HCT116 (cell line): ENCODE measurements at regions not wholly inside any gene's neighbourhood (a gene's known extent, or its start where the extent isn't known, plus 50 kb on each side); places are given as distances from the start of the nearest gene placed in this dataset.

Experiments
- ATAC-seq: fragments of 200-7000 bp; cut with Tn5 transposase; 2 replicates; pipeline ENCODE4 v1.9.1; 2020; ENCODE audit warnings: mild to moderate bottlenecking, moderate library complexity
- BruUV-seq: library from RNA; stranded (reverse); fragments of 400-500 nt; replicated peaks from 2 replicates; lab custom pipeline; 2021; lab: Mats Ljungman, UMichigan
- CTCF ChIA-PET: fragments of 300-600 bp; sonication (Branson Sonifier 250); formaldehyde crosslinking; loops from one replicate; lab custom pipeline; 2021; ENCODE audit warnings: antibody characterized with exemption; lab: Charles Lee
- POLR2A ChIA-PET: fragments of 300-600, 350-600 bp; sonication (Branson Sonifier 250); formaldehyde crosslinking; loops from one replicate; lab custom pipeline; 2021; ENCODE audit warnings: antibody characterized with exemption; lab: Charles Lee
- RAD21 ChIA-PET, 2 experiments: fragments of 300-600 bp; sonication (Branson Sonifier 250); formaldehyde crosslinking; loops; one replicate each; lab custom pipeline; 2023; ENCODE audit warnings: low total read pairs in 2 of 2; ENCODE audit not compliant: uncharacterized antibody in 2 of 2, unreplicated experiment in 2 of 2, low non-redundant PET in 1 of 2; lab: Charles Lee
- DNase-seq: peaks from one replicate; pipeline ENCODE4 v3.0.0-alpha.2; 2010; ENCODE audit warnings: low read depth, low spot score
- H2AFZ ChIP-seq: fragments of 200-600 bp; shearing (Covaris generic), sonication (generic); 2 replicates; pipeline ENCODE4 v1.6.1; 2017; ENCODE audit warnings: low read depth, mixed run types, mixed read lengths, antibody characterized with exemption, low read length; ENCODE audit not compliant: poor library complexity, severe bottlenecking
- H3K27ac ChIP-seq: 2 replicates; pipeline ENCODE4 v1.5.1; 2012; ENCODE audit warnings: low read depth, low read length
- H3K27me3 ChIP-seq: fragments of 200-600 bp; sonication (generic); 2 replicates; pipeline ENCODE4 v1.6.1; 2016; ENCODE audit warnings: mixed run types, low read length, mixed read lengths; ENCODE audit not compliant: insufficient read depth
- H3K36me3 ChIP-seq, 2 experiments: fragments of 200-500 bp in 1 of 2; fragments of 200-600 bp in 1 of 2; sonication (Bioruptor generic) in 1 of 2; sonication (generic) in 1 of 2; 2 replicates each; pipeline versions ENCODE4 v1.5.1 to v1.6.1; 2014 to 2016; ENCODE audit warnings: low read length in 2 of 2, inconsistent platforms in 1 of 2, mixed read lengths in 1 of 2, mixed run types in 1 of 2; ENCODE audit not compliant: insufficient read depth in 2 of 2, control insufficient read depth in 1 of 2
- H3K4me1 ChIP-seq, 2 experiments: fragments of 200-600 bp in 1 of 2; sonication (generic) in 1 of 2; 2 replicates each; pipeline versions ENCODE4 v1.5.1 to v1.6.1; 2012 to 2017; ENCODE audit warnings: low read length in 2 of 2, inconsistent platforms in 1 of 2, mild to moderate bottlenecking in 1 of 2, mixed read lengths in 1 of 2, mixed run types in 1 of 2, moderate library complexity in 1 of 2; ENCODE audit not compliant: insufficient read depth in 2 of 2, control insufficient read depth in 1 of 2
- H3K4me2 ChIP-seq: fragments of 200-600 bp; sonication (generic); 2 replicates; pipeline ENCODE4 v1.6.1; 2017; ENCODE audit warnings: mixed run types, low read length, mixed read lengths
- H3K4me3 ChIP-seq, 2 experiments: fragments of 200-600 bp in 1 of 2; sonication (generic) in 1 of 2; replicated peaks in 1 of 2; 2 replicates each; pipeline ENCODE4 v1.5.1; 2011 to 2016; ENCODE audit warnings: low read length in 2 of 2, control low read depth in 1 of 2, low read depth in 1 of 2, mild to moderate bottlenecking in 1 of 2, mixed read lengths in 1 of 2, mixed run types in 1 of 2
- H3K79me2 ChIP-seq: fragments of 200-600 bp; sonication (generic); 2 replicates; pipeline ENCODE4 v1.6.1; 2017; ENCODE audit warnings: mild to moderate bottlenecking, mixed run types, low read length, moderate library complexity, mixed read lengths; ENCODE audit not compliant: insufficient read depth
- H3K9ac ChIP-seq: fragments of 200-600 bp; sonication (generic); 2 replicates; pipeline ENCODE4 v1.6.1; 2016; ENCODE audit warnings: low read length, mixed read lengths
- H3K9me2 ChIP-seq: fragments of 200-600 bp; sonication (generic), shearing (Covaris generic); 2 replicates; pipeline ENCODE4 v1.6.1; 2017; ENCODE audit warnings: mixed run types, mild to moderate bottlenecking, moderate library complexity; ENCODE audit not compliant: insufficient read depth
- H3K9me3 ChIP-seq, 2 experiments: fragments of 200-500 bp in 1 of 2; fragments of 200-600 bp in 1 of 2; sonication (Bioruptor generic) in 1 of 2; sonication (generic) in 1 of 2; 2 replicates each; pipeline ENCODE4 v1.6.1; 2014 to 2017; ENCODE audit warnings: low read length in 2 of 2, mixed read lengths in 2 of 2, inconsistent platforms in 1 of 2, low read depth in 1 of 2, mild to moderate bottlenecking in 1 of 2, mixed run types in 1 of 2, moderate library complexity in 1 of 2; ENCODE audit not compliant: control insufficient read depth in 1 of 2, insufficient read depth in 1 of 2
- H4K20me1 ChIP-seq: fragments of 200-600 bp; sonication (generic), shearing (Covaris generic); 2 replicates; pipeline ENCODE4 v1.6.1; 2017; ENCODE audit warnings: mixed run types, mild to moderate bottlenecking, moderate library complexity; ENCODE audit not compliant: insufficient read depth
- ATF3 ChIP-seq: IDR thresholded peaks from 2 replicates; pipeline ENCODE4 v1.6.1; 2012
- CEBPB ChIP-seq: IDR thresholded peaks from 2 replicates; pipeline ENCODE4 v1.6.1; 2012; ENCODE audit warnings: low read depth
- CTCF ChIP-seq, 3 experiments: fragments of 200-600 bp in 1 of 3; sonication (generic) in 1 of 3; IDR thresholded peaks in 2 of 3; conservative IDR thresholded peaks in 1 of 3; 2 replicates each; pipeline ENCODE4 v1.5.1; 2012 to 2017; ENCODE audit warnings: low read depth in 2 of 3, low read length in 2 of 3, antibody characterized with exemption in 1 of 3, borderline replicate concordance in 1 of 3, control low read depth in 1 of 3, mild to moderate bottlenecking in 1 of 3, mixed read lengths in 1 of 3, mixed run types in 1 of 3, moderate library complexity in 1 of 3; ENCODE audit not compliant: insufficient read depth in 1 of 3
- ELF1 ChIP-seq: IDR thresholded peaks from 2 replicates; pipeline ENCODE4 v1.6.1; 2012; ENCODE audit warnings: low read depth, borderline replicate concordance
- EZH2 ChIP-seq: fragments of 200-600 bp; sonication (generic); IDR thresholded peaks from 2 replicates; pipeline ENCODE4 v1.6.1; 2017; ENCODE audit warnings: antibody characterized with exemption, mixed run types
- EZH2phosphoT487 ChIP-seq: fragments of 200-600 bp; IDR thresholded peaks from 2 replicates; pipeline ENCODE4 v1.6.1; 2018; ENCODE audit warnings: antibody characterized with exemption, borderline replicate concordance
- FOSL1 ChIP-seq: IDR thresholded peaks from 2 replicates; pipeline ENCODE4 v1.6.1; 2012; ENCODE audit warnings: low read depth
- JUND ChIP-seq: IDR thresholded peaks from 2 replicates; pipeline ENCODE4 v1.6.1; 2012
- MAX ChIP-seq: IDR thresholded peaks from 2 replicates; pipeline ENCODE4 v1.6.1; 2012
- POLR2A ChIP-seq: IDR thresholded peaks from 2 replicates; pipeline ENCODE4 v1.7.0; 2011; ENCODE audit warnings: borderline replicate concordance; ENCODE audit not compliant: insufficient read depth, insufficient read length; ENCODE audit errors: extremely low read depth
- RAD21 ChIP-seq: IDR thresholded peaks from 2 replicates; pipeline ENCODE4 v1.6.1; 2012; ENCODE audit warnings: low read depth, mild to moderate bottlenecking
- SP1 ChIP-seq: IDR thresholded peaks from 2 replicates; pipeline ENCODE4 v1.6.1; 2012; ENCODE audit warnings: low read depth
- SRF ChIP-seq: IDR thresholded peaks from 2 replicates; pipeline ENCODE4 v1.6.1; 2012; ENCODE audit warnings: low read depth
- TCF7L2 ChIP-seq: IDR thresholded peaks from 2 replicates; pipeline ENCODE4 v1.7.0; 2011; ENCODE audit warnings: borderline replicate concordance, inconsistent platforms; ENCODE audit not compliant: insufficient read depth, insufficient read length; ENCODE audit errors: extremely low read depth
- YY1 ChIP-seq: IDR thresholded peaks from 2 replicates; pipeline ENCODE4 v1.6.1; 2011; ENCODE audit warnings: low read length, low read depth, moderate library complexity, mild to moderate bottlenecking; ENCODE audit not compliant: insufficient replicate concordance; ENCODE audit errors: extremely low read depth
- ZFX ChIP-seq: fragments of 450-650 bp; IDR thresholded peaks from 2 replicates; pipeline ENCODE4 v1.6.1; 2017
- ZNF274 ChIP-seq: fragments of 200-500 bp; sonication (Bioruptor generic); IDR thresholded peaks from 2 replicates; pipeline ENCODE4 v1.6.1; 2014; ENCODE audit warnings: mild to moderate bottlenecking, low read depth, low read length, inconsistent platforms
- intact Hi-C: fragments of 100-400 bp; cut with micrococcal nuclease; formaldehyde crosslinking; loops from 2 replicates; pipeline ENCODE4 v1.10.0; 2022
- TF ChIP-seq, protein P1 (sequence below): IDR thresholded peaks from 2 replicates; pipeline ENCODE4 v1.6.1; 2012; ENCODE audit warnings: low read depth
- TF ChIP-seq, protein P2 (sequence below): IDR thresholded peaks from 2 replicates; pipeline ENCODE4 v1.6.1; 2011; ENCODE audit warnings: mild to moderate bottlenecking, low read length, moderate library complexity; ENCODE audit not compliant: insufficient replicate concordance; ENCODE audit errors: extremely low read depth

- no peaks in the 10 kb centered on the region for H3K9me2 ChIP-seq
- H3K4me3 ChIP-seq, result no peak overlapping the region
- H3K9me3 ChIP-seq, result no peaks in the 10 kb centered on the region
- no peaks in the 10 kb centered on the region for H4K20me1 ChIP-seq
- H3K79me2 ChIP-seq, result no peaks in the 10 kb centered on the region
- H3K27me3 ChIP-seq, result peaks cover 19% of the 10 kb centered on the region
- BruUV-seq, result no TSS peak
- ChIA-PET CTCF (no interaction called here), POLR2A (no interaction called here), RAD21 (no interaction called here)
- no peaks in the 10 kb centered on the region for H3K4me1 ChIP-seq
- no peaks in the 10 kb centered on the region for H3K36me3 ChIP-seq
- ATAC-seq (no peak), DNase-seq (no peak)
- no peak overlapping the region for H3K9ac ChIP-seq
- intact Hi-C loops, result no loop called here
- no peak for TF ChIP-seq ZNF274
- no peak for TF ChIP-seq TCF7L2
- TF ChIP-seq, protein P1, sequence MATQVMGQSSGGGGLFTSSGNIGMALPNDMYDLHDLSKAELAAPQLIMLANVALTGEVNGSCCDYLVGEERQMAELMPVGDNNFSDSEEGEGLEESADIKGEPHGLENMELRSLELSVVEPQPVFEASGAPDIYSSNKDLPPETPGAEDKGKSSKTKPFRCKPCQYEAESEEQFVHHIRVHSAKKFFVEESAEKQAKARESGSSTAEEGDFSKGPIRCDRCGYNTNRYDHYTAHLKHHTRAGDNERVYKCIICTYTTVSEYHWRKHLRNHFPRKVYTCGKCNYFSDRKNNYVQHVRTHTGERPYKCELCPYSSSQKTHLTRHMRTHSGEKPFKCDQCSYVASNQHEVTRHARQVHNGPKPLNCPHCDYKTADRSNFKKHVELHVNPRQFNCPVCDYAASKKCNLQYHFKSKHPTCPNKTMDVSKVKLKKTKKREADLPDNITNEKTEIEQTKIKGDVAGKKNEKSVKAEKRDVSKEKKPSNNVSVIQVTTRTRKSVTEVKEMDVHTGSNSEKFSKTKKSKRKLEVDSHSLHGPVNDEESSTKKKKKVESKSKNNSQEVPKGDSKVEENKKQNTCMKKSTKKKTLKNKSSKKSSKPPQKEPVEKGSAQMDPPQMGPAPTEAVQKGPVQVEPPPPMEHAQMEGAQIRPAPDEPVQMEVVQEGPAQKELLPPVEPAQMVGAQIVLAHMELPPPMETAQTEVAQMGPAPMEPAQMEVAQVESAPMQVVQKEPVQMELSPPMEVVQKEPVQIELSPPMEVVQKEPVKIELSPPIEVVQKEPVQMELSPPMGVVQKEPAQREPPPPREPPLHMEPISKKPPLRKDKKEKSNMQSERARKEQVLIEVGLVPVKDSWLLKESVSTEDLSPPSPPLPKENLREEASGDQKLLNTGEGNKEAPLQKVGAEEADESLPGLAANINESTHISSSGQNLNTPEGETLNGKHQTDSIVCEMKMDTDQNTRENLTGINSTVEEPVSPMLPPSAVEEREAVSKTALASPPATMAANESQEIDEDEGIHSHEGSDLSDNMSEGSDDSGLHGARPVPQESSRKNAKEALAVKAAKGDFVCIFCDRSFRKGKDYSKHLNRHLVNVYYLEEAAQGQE, result no peak
- TF ChIP-seq EZH2phosphoT487, result no peak
- TF ChIP-seq POLR2A, result no peak
- no peak for TF ChIP-seq ELF1
- TF ChIP-seq ATF3, result no peak
- no peak for TF ChIP-seq SP1
- TF ChIP-seq ZFX, result no peak
- TF ChIP-seq, protein P2, sequence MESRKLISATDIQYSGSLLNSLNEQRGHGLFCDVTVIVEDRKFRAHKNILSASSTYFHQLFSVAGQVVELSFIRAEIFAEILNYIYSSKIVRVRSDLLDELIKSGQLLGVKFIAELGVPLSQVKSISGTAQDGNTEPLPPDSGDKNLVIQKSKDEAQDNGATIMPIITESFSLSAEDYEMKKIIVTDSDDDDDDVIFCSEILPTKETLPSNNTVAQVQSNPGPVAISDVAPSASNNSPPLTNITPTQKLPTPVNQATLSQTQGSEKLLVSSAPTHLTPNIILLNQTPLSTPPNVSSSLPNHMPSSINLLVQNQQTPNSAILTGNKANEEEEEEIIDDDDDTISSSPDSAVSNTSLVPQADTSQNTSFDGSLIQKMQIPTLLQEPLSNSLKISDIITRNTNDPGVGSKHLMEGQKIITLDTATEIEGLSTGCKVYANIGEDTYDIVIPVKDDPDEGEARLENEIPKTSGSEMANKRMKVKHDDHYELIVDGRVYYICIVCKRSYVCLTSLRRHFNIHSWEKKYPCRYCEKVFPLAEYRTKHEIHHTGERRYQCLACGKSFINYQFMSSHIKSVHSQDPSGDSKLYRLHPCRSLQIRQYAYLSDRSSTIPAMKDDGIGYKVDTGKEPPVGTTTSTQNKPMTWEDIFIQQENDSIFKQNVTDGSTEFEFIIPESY, result no peak
- TF ChIP-seq YY1, result no peak
- TF ChIP-seq JUND, result no peak
- no peak for TF ChIP-seq EZH2
- TF ChIP-seq FOSL1, result no peak
- TF ChIP-seq MAX, result no peak
- TF ChIP-seq CTCF (IDR thresholded peaks at IDR 0.05 in 2 of 3, conservative IDR thresholded peaks at IDR 0.05 in 1 of 3; ENCODE audit: borderline replicate concordance in 1 of 3, insufficient read depth in 1 of 3, low read depth in 2 of 3, low read length in 2 of 3), result no peak
- no peak for TF ChIP-seq CEBPB
- no peak for TF ChIP-seq RAD21
- TF ChIP-seq SRF, result no peak
- no peak overlapping the region for H2AFZ ChIP-seq
- no peak overlapping the region for H3K4me2 ChIP-seq
- H3K27ac ChIP-seq, result no peak overlapping the region
Measured at GRCh38 chr15:85886309-85886811, 91.6 kb upstream of the KLHL25 start.
